ENCODE measurements at regions not wholly inside any gene's neighbourhood (a gene's known extent, or its start where the extent isn't known, plus 50 kb on each side); places are given as distances from the start of the nearest gene placed in this dataset.

- H3K27ac ChIP-seq (ENCODE audit: low read depth, low read length) = no peak overlapping the region
- no peaks in the 10 kb centered on the region for H3K36me3 ChIP-seq (ENCODE audit: control insufficient read depth, insufficient read depth, low read length)
- peaks cover 29% of the 10 kb centered on the region for H3K4me1 ChIP-seq (ENCODE audit: control insufficient read depth, insufficient read depth, low read length)
- H3K9ac ChIP-seq (ENCODE audit: low read depth, low read length) = no peak overlapping the region
- no peaks in the 10 kb centered on the region for H3K27me3 ChIP-seq (ENCODE audit: control insufficient read depth, insufficient read depth, low read length)
- H3K4me3 ChIP-seq (ENCODE audit: low read depth, low read length) = no peak overlapping the region
- H3K9me3 ChIP-seq (ENCODE audit: control insufficient read depth, insufficient read depth, low read length) = no peaks in the 10 kb centered on the region
Observed at GRCh38 chr16:17832738-17833137, 362.0 kb upstream of the XYLT1 start.

- H3K36me3 ChIP-seq (ENCODE audit: control insufficient read depth, insufficient read depth, low read length) = no peaks in the 10 kb centered on the region
- H3K4me3 ChIP-seq (ENCODE audit: low read depth, low read length) = no peak overlapping the region
- no peak overlapping the region for H3K9ac ChIP-seq (ENCODE audit: low read depth, low read length)
- no peaks in the 10 kb centered on the region for H3K27me3 ChIP-seq (ENCODE audit: control insufficient read depth, insufficient read depth, low read length)
- peaks cover 17% of the 10 kb centered on the region for H3K4me1 ChIP-seq (ENCODE audit: control insufficient read depth, insufficient read depth, low read length)
- H3K27ac ChIP-seq (ENCODE audit: low read depth, low read length) = no peak overlapping the region
- H3K9me3 ChIP-seq (ENCODE audit: control insufficient read depth, insufficient read depth, low read length) = no peaks in the 10 kb centered on the region
Observed at GRCh38 chr16:17831330-17831729, 360.6 kb upstream of the XYLT1 start.

- no peaks in the 10 kb centered on the region for H3K27me3 ChIP-seq (ENCODE audit: control insufficient read depth, insufficient read depth, low read length)
- H3K36me3 ChIP-seq (ENCODE audit: control insufficient read depth, insufficient read depth, low read length) = no peaks in the 10 kb centered on the region
- no peak overlapping the region for H3K9ac ChIP-seq (ENCODE audit: low read depth, low read length)
- no peaks in the 10 kb centered on the region for H3K9me3 ChIP-seq (ENCODE audit: control insufficient read depth, insufficient read depth, low read length)
- H3K4me3 ChIP-seq (ENCODE audit: low read depth, low read length) = no peak overlapping the region
- no peak overlapping the region for H3K27ac ChIP-seq (ENCODE audit: low read depth, low read length)
- H3K4me1 ChIP-seq (ENCODE audit: control insufficient read depth, insufficient read depth, low read length) = peaks cover 12% of the 10 kb centered on the region
Observed at GRCh38 chr16:17830651-17831050, 359.9 kb upstream of the XYLT1 start.

GRCh38 chr16:17829811-17830210 lies 359.1 kb upstream of the XYLT1 start:
- Histone ChIP-seq H3K4me3 (ENCODE audit: low read depth, low read length) (no peak overlapping the region), H3K27ac (ENCODE audit: low read depth, low read length) (no peak overlapping the region), H3K36me3 (ENCODE audit: control insufficient read depth, insufficient read depth, low read length) (no peaks in the 10 kb centered on the region), H3K4me1 (ENCODE audit: control insufficient read depth, insufficient read depth, low read length) (0 out of 2 replicates have a peak, but pooled peaks cover 4% of the 10 kb centered on the region), H3K9me3 (ENCODE audit: control insufficient read depth, insufficient read depth, low read length) (no peaks in the 10 kb centered on the region), H3K27me3 (ENCODE audit: control insufficient read depth, insufficient read depth, low read length) (no peaks in the 10 kb centered on the region), H3K9ac (ENCODE audit: low read depth, low read length) (no peak overlapping the region)

- no peak overlapping the region for H3K27ac ChIP-seq (ENCODE audit: low read depth, low read length)
- no peaks in the 10 kb centered on the region for H3K9me3 ChIP-seq (ENCODE audit: control insufficient read depth, insufficient read depth, low read length)
- no peaks in the 10 kb centered on the region for H3K36me3 ChIP-seq (ENCODE audit: control insufficient read depth, insufficient read depth, low read length)
- 0 out of 2 replicates have a peak, but pooled peaks cover 3% of the 10 kb centered on the region for H3K4me1 ChIP-seq (ENCODE audit: control insufficient read depth, insufficient read depth, low read length)
- H3K4me3 ChIP-seq (ENCODE audit: low read depth, low read length) = no peak overlapping the region
- no peaks in the 10 kb centered on the region for H3K27me3 ChIP-seq (ENCODE audit: control insufficient read depth, insufficient read depth, low read length)
- no peak overlapping the region for H3K9ac ChIP-seq (ENCODE audit: low read depth, low read length)
Observed at GRCh38 chr16:17828012-17828411, 357.3 kb upstream of the XYLT1 start.

- no peaks in the 10 kb centered on the region for H3K27me3 ChIP-seq (ENCODE audit: control insufficient read depth, insufficient read depth, low read length)
- no peaks in the 10 kb centered on the region for H3K36me3 ChIP-seq (ENCODE audit: control insufficient read depth, insufficient read depth, low read length)
- H3K27ac ChIP-seq (ENCODE audit: low read depth, low read length) = no peak overlapping the region
- H3K9me3 ChIP-seq (ENCODE audit: control insufficient read depth, insufficient read depth, low read length) = no peaks in the 10 kb centered on the region
- H3K4me3 ChIP-seq (ENCODE audit: low read depth, low read length) = no peak overlapping the region
- H3K9ac ChIP-seq (ENCODE audit: low read depth, low read length) = no peak overlapping the region
- H3K4me1 ChIP-seq (ENCODE audit: control insufficient read depth, insufficient read depth, low read length) = 0 out of 2 replicates have a peak, but pooled peaks cover 3% of the 10 kb centered on the region
Observed at GRCh38 chr16:17827313-17827712, 356.6 kb upstream of the XYLT1 start.

GRCh38 chr16:17817943-17818342 lies 347.2 kb upstream of the XYLT1 start:
- H3K27ac ChIP-seq (ENCODE audit: low read depth, low read length) = no peak overlapping the region
- no peak overlapping the region for H3K9ac ChIP-seq (ENCODE audit: low read depth, low read length)
- no peaks in the 10 kb centered on the region for H3K36me3 ChIP-seq (ENCODE audit: control insufficient read depth, insufficient read depth, low read length)
- H3K27me3 ChIP-seq (ENCODE audit: control insufficient read depth, insufficient read depth, low read length) = no peaks in the 10 kb centered on the region
- H3K4me1 ChIP-seq (ENCODE audit: control insufficient read depth, insufficient read depth, low read length) = no peaks in the 10 kb centered on the region
- peaks cover 24% of the 10 kb centered on the region for H3K9me3 ChIP-seq (ENCODE audit: control insufficient read depth, insufficient read depth, low read length)
- H3K4me3 ChIP-seq (ENCODE audit: low read depth, low read length) = no peak overlapping the region

- Histone ChIP-seq H3K36me3 (ENCODE audit: control insufficient read depth, insufficient read depth, low read length) (no peaks in the 10 kb centered on the region), H3K4me1 (ENCODE audit: control insufficient read depth, insufficient read depth, low read length) (no peaks in the 10 kb centered on the region)
Observed at GRCh38 chr16:17817260-17817659, 346.5 kb upstream of the XYLT1 start.

GRCh38 chr16:17812771-17813170 lies 342.0 kb upstream of the XYLT1 start:
- no peaks in the 10 kb centered on the region for H3K27me3 ChIP-seq (ENCODE audit: control insufficient read depth, insufficient read depth, low read length)
- H3K27ac ChIP-seq (ENCODE audit: low read depth, low read length) = no peak overlapping the region
- no peaks in the 10 kb centered on the region for H3K4me1 ChIP-seq (ENCODE audit: control insufficient read depth, insufficient read depth, low read length)
- H3K9ac ChIP-seq (ENCODE audit: low read depth, low read length) = no peak overlapping the region
- peaks cover 21% of the 10 kb centered on the region for H3K9me3 ChIP-seq (ENCODE audit: control insufficient read depth, insufficient read depth, low read length)
- H3K4me3 ChIP-seq (ENCODE audit: low read depth, low read length) = no peak overlapping the region
- H3K36me3 ChIP-seq (ENCODE audit: control insufficient read depth, insufficient read depth, low read length) = no peaks in the 10 kb centered on the region

More at GRCh38 chr16:17817260-17817659, 346.5 kb upstream of the XYLT1 start:
- Histone ChIP-seq H3K27me3 (ENCODE audit: control insufficient read depth, insufficient read depth, low read length) (no peaks in the 10 kb centered on the region), H3K9ac (ENCODE audit: low read depth, low read length) (no peak overlapping the region), H3K9me3 (ENCODE audit: control insufficient read depth, insufficient read depth, low read length) (peaks cover 24% of the 10 kb centered on the region), H3K27ac (ENCODE audit: low read depth, low read length) (no peak overlapping the region), H3K4me3 (ENCODE audit: low read depth, low read length) (no peak overlapping the region)

GRCh38 chr16:17804857-17805256 lies 334.1 kb upstream of the XYLT1 start:
- Histone ChIP-seq H3K4me3 (ENCODE audit: low read depth, low read length) (no peak overlapping the region), H3K36me3 (ENCODE audit: control insufficient read depth, insufficient read depth, low read length) (no peaks in the 10 kb centered on the region), H3K9me3 (ENCODE audit: control insufficient read depth, insufficient read depth, low read length) (no peaks in the 10 kb centered on the region), H3K4me1 (ENCODE audit: control insufficient read depth, insufficient read depth, low read length) (0 out of 2 replicates have a peak, but pooled peaks cover 4% of the 10 kb centered on the region), H3K27ac (ENCODE audit: low read depth, low read length) (no peak overlapping the region), H3K9ac (ENCODE audit: low read depth, low read length) (no peak overlapping the region), H3K27me3 (ENCODE audit: control insufficient read depth, insufficient read depth, low read length) (no peaks in the 10 kb centered on the region)

- no peak overlapping the region for H3K27ac ChIP-seq (ENCODE audit: low read depth, low read length)
Observed at GRCh38 chr16:17803625-17804410, 333.1 kb upstream of the XYLT1 start.

More at GRCh38 chr16:17803625-17804410, 333.1 kb upstream of the XYLT1 start:
- Histone ChIP-seq H3K27me3 (ENCODE audit: control insufficient read depth, insufficient read depth, low read length) (no peaks in the 10 kb centered on the region), H3K9ac (ENCODE audit: low read depth, low read length) (no peak overlapping the region), H3K4me3 (ENCODE audit: low read depth, low read length) (no peak overlapping the region), H3K9me3 (ENCODE audit: control insufficient read depth, insufficient read depth, low read length) (no peaks in the 10 kb centered on the region), H3K36me3 (ENCODE audit: control insufficient read depth, insufficient read depth, low read length) (no peaks in the 10 kb centered on the region), H3K4me1 (ENCODE audit: control insufficient read depth, insufficient read depth, low read length) (0 out of 2 replicates have a peak, but pooled peaks cover 4% of the 10 kb centered on the region)

Data from HUES48 (cell line).